ENCODE measurements at regions not wholly inside any gene's neighbourhood (a gene's known extent, or its start where the extent isn't known, plus 50 kb on each side); places are given as distances from the start of the nearest gene placed in this dataset.

DNA sequence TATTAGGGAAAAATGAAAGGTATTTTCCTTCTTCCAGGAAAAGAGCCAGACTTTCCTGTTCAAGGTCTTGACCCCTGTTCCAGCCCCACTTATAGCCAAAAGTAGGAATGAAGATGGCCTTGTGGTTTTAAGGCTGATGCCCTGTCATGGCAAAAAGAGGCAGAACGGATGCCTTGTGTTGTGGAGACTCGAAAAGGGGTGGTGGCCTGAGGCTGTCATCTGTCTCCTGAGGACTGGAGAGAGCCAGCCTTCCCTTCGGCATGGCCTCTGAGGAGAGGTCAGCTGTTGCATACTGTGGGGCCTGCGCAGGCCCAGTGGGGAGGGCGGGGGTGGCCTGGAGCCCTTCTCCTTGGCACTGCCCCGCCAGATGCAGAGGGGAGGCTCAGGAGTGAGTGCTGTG, 166.0 kb upstream of the EEPD1 start:
- Histone ChIP-seq H3K79me2 (ENCODE audit: low read length) (no peaks in the 10 kb centered on the region), H3K27me3 (ENCODE audit: low read length) (no peaks in the 10 kb centered on the region), H3K9me2 (replicated peaks; ENCODE audit: insufficient read depth, low read length) (no peaks in the 10 kb centered on the region), H3K9me3 (ENCODE audit: low read length) (no peaks in the 10 kb centered on the region), H2AFZ (ENCODE audit: low read length) (no peak overlapping the region), H3K4me2 (ENCODE audit: low read depth, low read length, poor library complexity, severe bottlenecking) (no peak overlapping the region), H3K4me1 (ENCODE audit: low read length) (no peaks in the 10 kb centered on the region), H3K36me3 (ENCODE audit: insufficient read depth, low read length) (no peaks in the 10 kb centered on the region), H4K20me1 (ENCODE audit: insufficient read depth, low read depth, low read length) (no peaks in the 10 kb centered on the region), H3K4me3 (ENCODE audit: low read length) (no peak overlapping the region), H3K9ac (ENCODE audit: low read length) (no peak overlapping the region), H3K27ac (ENCODE audit: low read length) (no peak overlapping the region)
- DNase-seq = no peak

DNA sequence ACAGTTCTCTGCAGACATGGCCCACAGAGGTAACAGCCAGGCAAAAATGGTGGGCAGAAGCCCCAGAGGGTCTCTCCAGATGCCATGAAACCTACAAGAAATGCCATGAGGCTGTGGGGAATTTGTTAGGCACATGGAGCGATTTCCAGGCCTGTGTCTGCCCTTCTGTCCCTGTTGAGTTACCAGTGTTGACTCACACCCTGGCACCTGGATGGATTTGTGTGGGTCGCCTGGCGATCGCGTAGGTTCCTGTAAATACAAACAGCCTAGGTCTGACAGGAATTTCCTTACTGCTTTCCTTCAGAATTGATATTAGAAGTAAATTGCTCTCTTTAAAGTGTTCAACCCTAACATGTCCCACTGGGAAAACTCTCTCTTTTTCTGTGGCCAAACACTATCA, 164.9 kb upstream of the EEPD1 start:
- H3K36me3 ChIP-seq (ENCODE audit: insufficient read depth, low read length) = no peaks in the 10 kb centered on the region
- no peaks in the 10 kb centered on the region for H4K20me1 ChIP-seq (ENCODE audit: insufficient read depth, low read depth, low read length)

DNA sequence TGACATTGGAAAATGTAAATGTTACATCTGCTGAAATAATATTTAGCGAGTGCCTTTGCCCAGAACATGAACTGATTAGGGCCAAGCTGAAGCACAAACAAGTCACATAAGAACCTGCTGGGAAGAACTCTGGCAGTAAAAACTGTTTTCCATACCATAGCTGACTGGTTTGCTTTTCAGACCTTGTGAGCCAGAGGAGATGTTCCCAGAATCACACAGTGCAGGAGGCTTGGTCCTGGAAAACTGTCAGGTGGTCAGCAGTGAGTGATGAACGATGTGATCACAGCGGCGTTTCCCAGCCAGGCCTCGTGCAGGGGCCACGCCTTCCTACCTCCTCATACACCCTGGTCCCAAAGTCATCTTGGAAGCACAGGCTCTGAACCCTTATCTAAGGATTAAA, 164.2 kb upstream of the EEPD1 start:
- DNase-seq = no peak
- Histone ChIP-seq H3K4me3 (ENCODE audit: low read length) (no peak overlapping the region), H3K79me2 (ENCODE audit: low read length) (no peaks in the 10 kb centered on the region), H3K36me3 (ENCODE audit: insufficient read depth, low read length) (no peaks in the 10 kb centered on the region), H3K4me2 (ENCODE audit: low read depth, low read length, poor library complexity, severe bottlenecking) (no peak overlapping the region), H3K9ac (ENCODE audit: low read length) (no peak overlapping the region), H3K27me3 (ENCODE audit: low read length) (no peaks in the 10 kb centered on the region), H3K27ac (ENCODE audit: low read length) (no peak overlapping the region), H3K9me3 (ENCODE audit: low read length) (no peaks in the 10 kb centered on the region), H4K20me1 (ENCODE audit: insufficient read depth, low read depth, low read length) (no peaks in the 10 kb centered on the region), H2AFZ (ENCODE audit: low read length) (no peak overlapping the region), H3K9me2 (replicated peaks; ENCODE audit: insufficient read depth, low read length) (no peaks in the 10 kb centered on the region), H3K4me1 (ENCODE audit: low read length) (no peaks in the 10 kb centered on the region)

More for the DNA sequence above, 164.9 kb upstream of the EEPD1 start:
- Histone ChIP-seq H3K9me2 (replicated peaks; ENCODE audit: insufficient read depth, low read length) (no peaks in the 10 kb centered on the region), H3K9ac (ENCODE audit: low read length) (no peak overlapping the region), H3K9me3 (ENCODE audit: low read length) (no peaks in the 10 kb centered on the region), H3K79me2 (ENCODE audit: low read length) (no peaks in the 10 kb centered on the region), H3K4me1 (ENCODE audit: low read length) (no peaks in the 10 kb centered on the region), H3K4me3 (ENCODE audit: low read length) (no peak overlapping the region), H3K27me3 (ENCODE audit: low read length) (no peaks in the 10 kb centered on the region), H3K4me2 (ENCODE audit: low read depth, low read length, poor library complexity, severe bottlenecking) (no peak overlapping the region), H2AFZ (ENCODE audit: low read length) (no peak overlapping the region), H3K27ac (ENCODE audit: low read length) (no peak overlapping the region)
- DNase-seq = no peak

DNA sequence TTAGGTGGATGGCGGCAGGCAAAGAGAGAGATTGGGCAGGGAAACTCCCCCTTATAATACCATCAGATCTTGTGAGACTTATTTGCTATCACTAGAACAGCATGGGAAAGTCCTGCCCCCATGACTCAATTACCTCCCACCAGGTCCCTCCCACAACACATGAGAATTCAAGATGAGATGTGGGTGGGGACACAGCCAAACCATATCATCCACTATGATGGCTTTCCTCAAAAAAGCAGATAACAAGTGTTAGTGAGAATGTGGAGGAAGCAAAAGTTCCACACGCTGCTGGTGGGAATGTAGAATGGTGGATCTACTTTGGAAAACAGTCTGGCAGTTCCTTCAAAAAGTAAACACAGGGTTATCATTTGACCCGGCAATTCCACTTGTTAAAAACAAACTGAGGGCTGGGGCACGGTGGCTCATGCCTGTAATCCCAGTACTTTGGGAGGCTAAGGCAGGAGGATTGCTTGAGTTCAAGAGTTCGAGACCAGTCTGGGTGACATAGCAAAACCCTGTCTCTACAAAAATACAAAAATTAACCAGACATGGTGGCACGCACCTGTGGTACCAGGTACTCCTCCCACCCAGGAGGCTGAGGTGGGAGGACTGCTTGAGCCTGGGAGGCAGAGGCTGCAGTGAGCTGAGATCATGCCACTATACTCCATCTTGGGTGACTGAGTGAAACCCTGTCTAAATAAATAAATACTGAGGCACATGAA, 161.4 kb upstream of the EEPD1 start:
- no peaks in the 10 kb centered on the region for H3K9me2 ChIP-seq (replicated peaks; ENCODE audit: insufficient read depth, low read length)
- H4K20me1 ChIP-seq (ENCODE audit: insufficient read depth, low read depth, low read length) = no peaks in the 10 kb centered on the region
- H3K79me2 ChIP-seq (ENCODE audit: low read length) = no peaks in the 10 kb centered on the region
- no peak overlapping the region for H3K27ac ChIP-seq (ENCODE audit: low read length)
- H3K36me3 ChIP-seq (ENCODE audit: insufficient read depth, low read length) = no peaks in the 10 kb centered on the region
- no peak overlapping the region for H3K9ac ChIP-seq (ENCODE audit: low read length)
- no peaks in the 10 kb centered on the region for H3K4me1 ChIP-seq (ENCODE audit: low read length)
- H3K9me3 ChIP-seq (ENCODE audit: low read length) = no peaks in the 10 kb centered on the region
- H2AFZ ChIP-seq (ENCODE audit: low read length) = no peak overlapping the region
- H3K4me3 ChIP-seq (ENCODE audit: low read length) = no peak overlapping the region
- no peak overlapping the region for H3K4me2 ChIP-seq (ENCODE audit: low read depth, low read length, poor library complexity, severe bottlenecking)
- H3K27me3 ChIP-seq (ENCODE audit: low read length) = no peaks in the 10 kb centered on the region
- DNase-seq = no peak

DNA sequence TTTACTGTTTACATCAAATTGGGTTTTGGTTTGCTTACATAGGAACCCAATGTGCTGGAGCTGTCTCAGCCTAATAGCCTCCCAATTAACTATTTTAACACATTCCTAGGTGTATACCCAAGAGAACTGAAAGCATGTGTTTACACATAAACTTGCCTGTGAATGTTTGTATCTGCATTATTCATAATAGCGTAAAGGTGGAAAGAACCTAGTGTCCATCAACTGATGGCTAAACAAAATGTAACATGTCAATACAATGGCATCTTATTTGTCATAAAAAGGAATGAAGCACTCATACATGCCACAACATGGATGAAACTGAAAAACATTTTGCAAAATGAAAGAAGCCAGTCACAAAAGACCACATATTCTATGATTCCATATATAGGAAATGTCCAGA, 160.6 kb upstream of the EEPD1 start:
- Histone ChIP-seq H3K36me3 (ENCODE audit: insufficient read depth, low read length) (no peaks in the 10 kb centered on the region), H3K79me2 (ENCODE audit: low read length) (no peaks in the 10 kb centered on the region), H3K27me3 (ENCODE audit: low read length) (no peaks in the 10 kb centered on the region), H3K9me3 (ENCODE audit: low read length) (no peaks in the 10 kb centered on the region), H3K4me1 (ENCODE audit: low read length) (no peaks in the 10 kb centered on the region), H3K9ac (ENCODE audit: low read length) (no peak overlapping the region), H2AFZ (ENCODE audit: low read length) (no peak overlapping the region), H3K4me2 (ENCODE audit: low read depth, low read length, poor library complexity, severe bottlenecking) (no peak overlapping the region), H3K9me2 (replicated peaks; ENCODE audit: insufficient read depth, low read length) (no peaks in the 10 kb centered on the region), H3K27ac (ENCODE audit: low read length) (no peak overlapping the region), H3K4me3 (ENCODE audit: low read length) (no peak overlapping the region), H4K20me1 (ENCODE audit: insufficient read depth, low read depth, low read length) (no peaks in the 10 kb centered on the region)
- DNase-seq = no peak

DNA sequence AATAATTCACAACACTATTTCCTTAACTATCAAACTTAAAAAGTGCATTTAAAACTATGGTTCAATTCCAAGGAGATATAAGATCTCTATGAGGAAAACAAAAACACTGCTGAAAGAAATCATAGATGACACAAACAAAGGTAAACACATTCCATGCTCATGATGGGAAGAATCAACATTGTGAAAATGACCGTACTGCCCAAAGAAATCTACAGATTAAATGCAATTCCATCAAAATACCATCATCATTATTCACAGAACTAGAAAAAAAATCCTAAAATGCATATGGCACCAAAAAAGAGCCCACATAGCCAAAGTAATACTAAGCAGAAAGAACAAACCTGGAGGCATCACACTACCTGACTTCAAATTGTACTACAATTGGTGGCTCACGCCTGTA, 159.9 kb upstream of the EEPD1 start:
- Histone ChIP-seq H3K9ac (ENCODE audit: low read length) (no peak overlapping the region), H3K9me3 (ENCODE audit: low read length) (no peaks in the 10 kb centered on the region), H3K27ac (ENCODE audit: low read length) (no peak overlapping the region), H3K4me1 (ENCODE audit: low read length) (no peaks in the 10 kb centered on the region), H3K36me3 (ENCODE audit: insufficient read depth, low read length) (no peaks in the 10 kb centered on the region), H3K79me2 (ENCODE audit: low read length) (no peaks in the 10 kb centered on the region), H2AFZ (ENCODE audit: low read length) (no peak overlapping the region), H3K4me2 (ENCODE audit: low read depth, low read length, poor library complexity, severe bottlenecking) (no peak overlapping the region), H3K4me3 (ENCODE audit: low read length) (no peak overlapping the region), H3K27me3 (ENCODE audit: low read length) (no peaks in the 10 kb centered on the region), H4K20me1 (ENCODE audit: insufficient read depth, low read depth, low read length) (no peaks in the 10 kb centered on the region), H3K9me2 (replicated peaks; ENCODE audit: insufficient read depth, low read length) (no peaks in the 10 kb centered on the region)
- DNase-seq = no peak

DNA sequence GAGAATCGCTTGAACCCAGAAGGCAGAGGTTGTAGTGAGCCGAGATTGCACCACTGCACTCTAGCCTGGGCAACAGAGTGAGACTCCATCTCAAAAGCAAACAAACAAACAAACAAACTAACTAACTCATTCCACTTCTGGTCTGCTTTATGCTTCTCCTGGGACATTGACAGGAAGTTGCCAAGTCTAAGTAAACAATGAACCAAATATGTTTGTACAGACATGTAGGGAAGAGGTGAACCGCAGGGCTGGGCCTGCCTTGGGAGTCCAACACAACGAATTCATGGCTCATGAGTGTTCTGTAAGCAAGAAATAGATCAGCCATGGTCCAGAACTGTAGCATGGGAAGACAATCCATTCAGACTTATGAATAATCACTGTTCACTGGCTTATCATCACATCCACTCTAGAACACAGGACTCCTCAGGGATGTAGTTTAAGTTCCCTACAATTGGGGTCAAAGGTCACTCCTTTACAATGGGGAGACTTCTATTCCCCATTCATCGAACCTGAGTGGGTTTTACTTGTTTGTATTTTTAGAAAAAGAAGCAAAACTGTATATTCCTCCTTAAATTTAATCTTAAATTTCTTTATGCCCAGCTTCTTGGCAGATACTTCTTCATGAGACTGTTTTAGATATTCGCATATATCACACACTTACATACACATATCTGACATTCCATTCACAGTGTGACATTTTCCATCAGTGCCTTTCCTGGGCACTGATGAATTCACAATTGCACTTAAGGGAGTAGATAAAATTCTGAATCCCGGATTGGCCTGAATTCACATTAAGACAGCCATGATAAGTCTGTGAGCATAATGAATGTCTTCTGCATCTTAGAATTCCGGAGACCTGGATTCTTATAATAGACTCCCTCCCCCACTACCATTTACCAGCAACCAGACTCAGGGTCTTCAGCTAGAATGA, 159.1 kb upstream of the EEPD1 start:
- H3K9ac ChIP-seq (ENCODE audit: low read length) = no peak overlapping the region
- no peaks in the 10 kb centered on the region for H3K9me3 ChIP-seq (ENCODE audit: low read length)
- H3K79me2 ChIP-seq (ENCODE audit: low read length) = no peaks in the 10 kb centered on the region
- H3K27me3 ChIP-seq (ENCODE audit: low read length) = no peaks in the 10 kb centered on the region
- no peak overlapping the region for H3K4me3 ChIP-seq (ENCODE audit: low read length)
- H4K20me1 ChIP-seq (ENCODE audit: insufficient read depth, low read depth, low read length) = no peaks in the 10 kb centered on the region
- no peaks in the 10 kb centered on the region for H3K36me3 ChIP-seq (ENCODE audit: insufficient read depth, low read length)
- H3K4me1 ChIP-seq (ENCODE audit: low read length) = no peaks in the 10 kb centered on the region
- H3K27ac ChIP-seq (ENCODE audit: low read length) = no peak overlapping the region
- H3K9me2 ChIP-seq (replicated peaks; ENCODE audit: insufficient read depth, low read length) = no peaks in the 10 kb centered on the region
- no peak overlapping the region for H3K4me2 ChIP-seq (ENCODE audit: low read depth, low read length, poor library complexity, severe bottlenecking)
- H2AFZ ChIP-seq (ENCODE audit: low read length) = no peak overlapping the region
- DNase-seq = no peak

DNA sequence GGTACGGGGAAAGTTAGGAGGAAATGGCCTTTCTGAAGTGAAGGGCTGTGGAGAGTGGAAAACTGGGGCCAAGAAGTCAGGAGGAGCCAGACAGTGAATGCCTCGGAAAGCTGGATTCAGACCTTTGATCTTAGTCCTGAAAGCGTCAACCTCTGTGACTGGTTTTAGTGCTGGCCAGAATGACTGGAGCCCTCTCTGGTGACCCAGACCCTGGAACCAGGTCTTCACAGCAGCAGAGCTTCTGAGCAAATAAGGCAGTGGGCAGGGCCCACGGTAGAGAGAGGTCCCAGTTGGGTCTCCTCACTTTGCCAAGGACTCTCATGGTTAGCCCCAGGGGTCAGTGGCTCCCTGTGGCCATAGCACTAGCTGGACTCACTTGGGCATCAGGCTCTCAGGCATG, 157.7 kb upstream of the EEPD1 start:
- Histone ChIP-seq H3K27me3 (ENCODE audit: low read length) (no peaks in the 10 kb centered on the region), H3K27ac (ENCODE audit: low read length) (no peak overlapping the region), H2AFZ (ENCODE audit: low read length) (no peak overlapping the region), H3K9me3 (ENCODE audit: low read length) (no peaks in the 10 kb centered on the region), H4K20me1 (ENCODE audit: insufficient read depth, low read depth, low read length) (no peaks in the 10 kb centered on the region), H3K4me2 (ENCODE audit: low read depth, low read length, poor library complexity, severe bottlenecking) (no peak overlapping the region), H3K36me3 (ENCODE audit: insufficient read depth, low read length) (no peaks in the 10 kb centered on the region), H3K4me3 (ENCODE audit: low read length) (no peak overlapping the region), H3K4me1 (ENCODE audit: low read length) (no peaks in the 10 kb centered on the region), H3K79me2 (ENCODE audit: low read length) (no peaks in the 10 kb centered on the region), H3K9ac (ENCODE audit: low read length) (no peak overlapping the region), H3K9me2 (replicated peaks; ENCODE audit: insufficient read depth, low read length) (no peaks in the 10 kb centered on the region)
- no peak for DNase-seq

All from Karpas-422 (cell line).